Loucy (cell line): ENCODE measurements at regions not wholly inside any gene's neighbourhood (a gene's known extent, or its start where the extent isn't known, plus 50 kb on each side); places are given as distances from the start of the nearest gene placed in this dataset.

Experiments
- H2AFZ ChIP-seq: fragments of 200-600 bp; sonication (generic); 2 replicates; pipeline ENCODE4 v1.6.0; 2016; ENCODE audit warnings: antibody characterized with exemption, mild to moderate bottlenecking, low read length, moderate library complexity
- H3F3A ChIP-seq: fragments of 200-600 bp; 2 replicates; pipeline ENCODE4 v1.6.0; 2016; ENCODE audit warnings: antibody characterized with exemption, low read depth, mild to moderate bottlenecking
- H3K27me3 ChIP-seq: fragments of 200-600 bp; sonication (generic); 2 replicates; pipeline ENCODE4 v1.6.1; 2014; ENCODE audit warnings: low read length, mild to moderate bottlenecking; ENCODE audit not compliant: insufficient read depth, poor library complexity, severe bottlenecking
- H3K36me3 ChIP-seq: fragments of 200-600 bp; sonication (generic); 2 replicates; pipeline ENCODE4 v1.6.1; 2016; ENCODE audit warnings: low read length; ENCODE audit not compliant: insufficient read depth
- H3K4me1 ChIP-seq: fragments of 200-600 bp; sonication (generic); 2 replicates; pipeline ENCODE4 v1.5.1; 2014; ENCODE audit warnings: low read length, mild to moderate bottlenecking; ENCODE audit not compliant: insufficient read depth, poor library complexity, severe bottlenecking
- H3K4me2 ChIP-seq: fragments of 200-600 bp; sonication (generic); 2 replicates; pipeline ENCODE4 v1.6.0; 2014; ENCODE audit warnings: antibody characterized with exemption, low read length, low read depth, mild to moderate bottlenecking; ENCODE audit not compliant: poor library complexity, severe bottlenecking
- H3K4me3 ChIP-seq: fragments of 200-600 bp; sonication (generic); 2 replicates; pipeline ENCODE4 v1.5.1; 2014; ENCODE audit warnings: low read length, mild to moderate bottlenecking, mixed read lengths; ENCODE audit not compliant: poor library complexity, severe bottlenecking
- H3K79me2 ChIP-seq: fragments of 200-600 bp; sonication (generic); 2 replicates; pipeline ENCODE4 v1.6.1; 2014; ENCODE audit warnings: low read length; ENCODE audit not compliant: insufficient read depth
- H3K9ac ChIP-seq: fragments of 200-600 bp; sonication (generic); 2 replicates; pipeline ENCODE4 v1.6.0; 2014; ENCODE audit warnings: mild to moderate bottlenecking, low read depth, low read length, moderate library complexity; ENCODE audit not compliant: poor library complexity, severe bottlenecking
- H3K9me2 ChIP-seq: fragments of 200-600 bp; sonication (generic); replicated peaks from 2 replicates; pipeline ENCODE4 v1.6.1; 2016; ENCODE audit warnings: low read depth, low read length, mixed read lengths
- H3K9me3 ChIP-seq: fragments of 200-600 bp; sonication (generic); 2 replicates; pipeline ENCODE4 v1.6.1; 2014; ENCODE audit warnings: mild to moderate bottlenecking, antibody characterized with exemption, low read length, low read depth; ENCODE audit not compliant: insufficient read depth
- H4K20me1 ChIP-seq: fragments of 200-600 bp; sonication (generic); 2 replicates; pipeline ENCODE4 v1.6.0; 2014; ENCODE audit warnings: antibody characterized with exemption, low read length, mild to moderate bottlenecking; ENCODE audit not compliant: insufficient read depth, poor library complexity, severe bottlenecking
- EZH2phosphoT487 ChIP-seq: fragments of 200-600 bp; IDR thresholded peaks from 2 replicates; pipeline ENCODE4 v1.6.1; 2018; ENCODE audit warnings: antibody characterized with exemption, mild to moderate bottlenecking, moderate library complexity, borderline replicate concordance
- TF ChIP-seq, protein P1 (sequence below): fragments of 200-600 bp; sonication (generic); conservative IDR thresholded peaks from 2 replicates; pipeline ENCODE4 v1.5.1; 2014; ENCODE audit warnings: mild to moderate bottlenecking, antibody characterized with exemption, low read length

DNA sequence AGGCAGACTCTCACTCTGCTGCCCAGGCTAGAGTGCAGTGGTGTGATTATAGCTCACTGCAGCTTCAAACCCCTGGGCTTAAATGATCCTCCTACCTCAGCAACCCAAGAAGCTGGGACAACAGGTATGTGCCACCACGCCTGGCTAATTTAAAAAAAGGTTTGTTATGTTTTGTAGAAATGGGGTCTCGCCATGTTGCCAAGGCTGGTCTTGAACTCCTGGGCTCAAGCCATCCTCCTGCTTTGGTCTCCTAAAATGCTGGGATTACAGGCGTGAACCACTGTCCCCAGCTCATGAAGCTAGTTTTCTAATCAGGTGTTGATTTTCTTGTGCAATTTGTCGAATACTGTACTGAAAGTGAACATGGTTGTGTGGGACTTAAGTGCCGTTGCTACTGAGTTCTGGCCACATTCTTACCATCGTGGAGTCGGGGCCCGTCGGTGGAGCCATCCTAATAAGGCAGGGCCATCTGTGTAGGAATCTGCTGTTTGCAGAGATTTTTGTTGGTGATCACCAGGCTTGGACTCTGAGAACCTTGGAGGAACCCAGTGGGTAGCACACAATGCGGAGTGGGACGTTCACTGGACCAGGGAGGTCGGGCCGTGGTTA, 193.2 kb downstream of the GOLGA6L6 start:
- H3F3A ChIP-seq, result no peaks in the 10 kb centered on the region
- H3K9ac ChIP-seq, result no peak overlapping the region
- H4K20me1 ChIP-seq, result no peaks in the 10 kb centered on the region
- H3K36me3 ChIP-seq, result no peaks in the 10 kb centered on the region
- no peaks in the 10 kb centered on the region for H3K9me2 ChIP-seq
- no peak overlapping the region for H2AFZ ChIP-seq
- no peak overlapping the region for H3K4me3 ChIP-seq
- no peak overlapping the region for H3K4me2 ChIP-seq
- H3K27me3 ChIP-seq, result no peaks in the 10 kb centered on the region
- H3K9me3 ChIP-seq, result peaks cover 3% of the 10 kb centered on the region; the same call in 1 of the 2 replicates
- TF ChIP-seq, protein P1, sequence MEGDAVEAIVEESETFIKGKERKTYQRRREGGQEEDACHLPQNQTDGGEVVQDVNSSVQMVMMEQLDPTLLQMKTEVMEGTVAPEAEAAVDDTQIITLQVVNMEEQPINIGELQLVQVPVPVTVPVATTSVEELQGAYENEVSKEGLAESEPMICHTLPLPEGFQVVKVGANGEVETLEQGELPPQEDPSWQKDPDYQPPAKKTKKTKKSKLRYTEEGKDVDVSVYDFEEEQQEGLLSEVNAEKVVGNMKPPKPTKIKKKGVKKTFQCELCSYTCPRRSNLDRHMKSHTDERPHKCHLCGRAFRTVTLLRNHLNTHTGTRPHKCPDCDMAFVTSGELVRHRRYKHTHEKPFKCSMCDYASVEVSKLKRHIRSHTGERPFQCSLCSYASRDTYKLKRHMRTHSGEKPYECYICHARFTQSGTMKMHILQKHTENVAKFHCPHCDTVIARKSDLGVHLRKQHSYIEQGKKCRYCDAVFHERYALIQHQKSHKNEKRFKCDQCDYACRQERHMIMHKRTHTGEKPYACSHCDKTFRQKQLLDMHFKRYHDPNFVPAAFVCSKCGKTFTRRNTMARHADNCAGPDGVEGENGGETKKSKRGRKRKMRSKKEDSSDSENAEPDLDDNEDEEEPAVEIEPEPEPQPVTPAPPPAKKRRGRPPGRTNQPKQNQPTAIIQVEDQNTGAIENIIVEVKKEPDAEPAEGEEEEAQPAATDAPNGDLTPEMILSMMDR, result no peak
- no peak for TF ChIP-seq EZH2phosphoT487
- H3K4me1 ChIP-seq, result peaks cover 10% of the 10 kb centered on the region
- H3K79me2 ChIP-seq, result no peaks in the 10 kb centered on the region

DNA sequence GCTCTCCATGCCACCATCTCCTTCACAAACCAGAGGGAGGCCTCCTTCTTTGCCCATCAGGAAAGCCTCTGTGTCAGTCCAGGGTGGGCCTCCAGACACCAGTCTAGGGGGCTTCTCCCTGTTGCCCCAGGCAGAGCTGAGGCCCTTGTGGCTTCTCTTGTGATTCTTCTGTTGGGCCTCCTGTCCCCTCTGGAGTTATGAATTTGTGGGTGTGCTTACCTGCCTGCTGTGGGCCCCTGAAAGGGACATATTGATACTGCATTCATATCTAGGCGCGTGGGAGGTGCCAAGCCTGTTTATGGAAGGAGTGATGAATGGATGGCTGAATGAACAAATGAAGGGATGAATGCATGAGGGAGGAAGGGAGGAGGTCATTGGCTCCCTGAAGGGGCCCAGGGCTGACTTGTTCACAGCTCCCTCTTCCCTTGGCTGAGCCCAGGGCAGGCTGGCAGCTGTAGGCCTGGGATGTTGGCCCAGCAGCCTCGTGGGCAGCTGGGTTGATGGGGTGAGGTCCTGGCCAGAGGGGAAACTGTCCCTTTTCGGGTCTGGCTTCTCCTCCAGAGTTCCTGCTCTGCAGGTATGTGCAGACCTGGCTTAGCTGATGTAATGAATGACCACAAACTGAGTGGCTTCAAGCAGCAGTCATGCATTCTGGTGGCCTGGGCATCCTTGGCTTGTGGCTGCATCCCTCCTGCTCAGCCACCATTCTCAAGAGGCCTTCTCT, 195.4 kb downstream of the GOLGA6L6 start:
- no peak overlapping the region for H3K4me3 ChIP-seq
- H2AFZ ChIP-seq, result no peak overlapping the region
- H3K79me2 ChIP-seq, result no peaks in the 10 kb centered on the region
- H3K4me2 ChIP-seq, result no peak overlapping the region
- no peak for TF ChIP-seq EZH2phosphoT487
- TF ChIP-seq, protein P1, result no peak
- H3F3A ChIP-seq, result no peaks in the 10 kb centered on the region
- peaks cover 13% of the 10 kb centered on the region for H3K9me3 ChIP-seq
- H3K9me2 ChIP-seq, result no peaks in the 10 kb centered on the region
- no peaks in the 10 kb centered on the region for H3K27me3 ChIP-seq
- H3K9ac ChIP-seq, result no peak overlapping the region
- H3K4me1 ChIP-seq, result no peaks in the 10 kb centered on the region
- no peaks in the 10 kb centered on the region for H3K36me3 ChIP-seq
- no peaks in the 10 kb centered on the region for H4K20me1 ChIP-seq

DNA sequence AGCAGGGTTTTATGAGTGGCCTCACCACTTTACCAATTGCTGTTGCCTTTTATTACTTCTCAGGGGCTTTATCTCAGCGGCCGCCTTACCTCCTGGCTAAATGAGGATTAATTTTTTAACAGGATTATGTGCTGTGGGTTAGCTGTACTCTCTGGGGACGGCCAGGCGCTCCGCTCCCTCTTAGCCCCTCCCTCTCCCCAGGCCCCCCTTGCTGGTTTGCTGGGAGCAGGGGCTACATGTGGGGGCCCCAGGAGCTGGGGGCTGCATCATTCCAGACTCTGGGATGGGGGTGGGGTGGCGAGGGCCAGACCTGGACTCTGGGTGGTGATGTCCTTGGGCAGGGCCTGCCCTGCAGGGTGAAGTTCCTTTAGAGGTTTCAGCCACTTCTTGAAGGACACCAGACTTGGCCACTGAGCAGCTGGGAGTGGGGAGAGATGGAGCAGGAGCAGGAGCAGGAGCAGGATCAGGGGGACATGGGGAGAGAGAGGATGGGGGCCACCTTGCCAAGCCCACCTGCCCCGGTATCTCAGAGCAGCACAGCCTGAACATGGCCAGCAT, 196.1 kb downstream of the GOLGA6L6 start:
- Histone ChIP-seq H4K20me1 (no peaks in the 10 kb centered on the region), H3K27me3 (peaks cover 5% of the 10 kb centered on the region), H2AFZ (no peak overlapping the region), H3F3A (no peaks in the 10 kb centered on the region), H3K4me1 (no peaks in the 10 kb centered on the region), H3K79me2 (no peaks in the 10 kb centered on the region), H3K9me3 (peaks cover 20% of the 10 kb centered on the region), H3K9ac (no peak overlapping the region), H3K4me3 (no peak overlapping the region), H3K4me2 (no peak overlapping the region), H3K9me2 (no peaks in the 10 kb centered on the region), H3K36me3 (no peaks in the 10 kb centered on the region)
- TF ChIP-seq, protein P1, result no peak
- TF ChIP-seq EZH2phosphoT487, result no peak
